ENCODE measurements at regions not wholly inside any gene's neighbourhood (a gene's known extent, or its start where the extent isn't known, plus 50 kb on each side); places are given as distances from the start of the nearest gene placed in this dataset.

DNA sequence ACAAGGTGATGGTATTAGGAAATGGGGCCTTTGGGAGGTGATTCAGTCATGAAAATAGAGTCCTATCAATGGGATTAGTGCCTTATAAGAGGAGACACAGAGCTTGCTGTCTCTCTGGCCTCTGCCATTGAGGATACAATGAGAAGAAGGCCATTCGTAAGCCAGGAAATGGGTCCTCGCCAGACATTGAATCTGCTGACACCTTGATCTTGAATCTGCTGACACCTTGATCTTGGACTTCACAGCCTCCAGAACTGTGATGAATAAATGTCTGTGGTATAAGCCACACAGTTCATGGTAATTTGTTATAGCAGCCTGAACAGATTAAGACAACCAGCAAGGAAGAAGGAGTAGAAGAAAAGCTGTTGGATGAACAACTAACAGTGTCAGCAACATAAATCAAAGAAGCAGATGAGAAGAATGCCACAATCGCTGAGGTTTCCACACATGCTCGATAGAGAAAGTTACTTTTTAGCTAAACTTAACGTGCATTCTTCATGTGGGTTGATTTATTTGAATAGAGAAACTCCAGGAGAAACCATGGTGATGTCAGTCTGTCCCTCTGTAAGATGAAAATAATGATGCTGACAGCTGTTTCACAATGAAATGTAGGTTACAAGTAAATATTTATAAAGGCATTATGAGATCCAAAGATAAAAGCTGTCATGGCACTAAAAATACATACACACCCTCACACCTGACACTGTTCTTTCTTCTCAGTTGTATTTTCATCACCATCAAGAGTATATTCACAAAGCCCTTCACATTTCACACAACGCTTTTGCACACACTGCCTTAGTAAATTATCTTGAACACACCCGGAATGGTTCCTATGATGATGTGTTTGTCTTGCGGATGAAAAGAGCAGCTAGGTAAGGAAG is 153.7 kb upstream of the NCK2 start:
- TF ChIP-seq, protein P1, sequence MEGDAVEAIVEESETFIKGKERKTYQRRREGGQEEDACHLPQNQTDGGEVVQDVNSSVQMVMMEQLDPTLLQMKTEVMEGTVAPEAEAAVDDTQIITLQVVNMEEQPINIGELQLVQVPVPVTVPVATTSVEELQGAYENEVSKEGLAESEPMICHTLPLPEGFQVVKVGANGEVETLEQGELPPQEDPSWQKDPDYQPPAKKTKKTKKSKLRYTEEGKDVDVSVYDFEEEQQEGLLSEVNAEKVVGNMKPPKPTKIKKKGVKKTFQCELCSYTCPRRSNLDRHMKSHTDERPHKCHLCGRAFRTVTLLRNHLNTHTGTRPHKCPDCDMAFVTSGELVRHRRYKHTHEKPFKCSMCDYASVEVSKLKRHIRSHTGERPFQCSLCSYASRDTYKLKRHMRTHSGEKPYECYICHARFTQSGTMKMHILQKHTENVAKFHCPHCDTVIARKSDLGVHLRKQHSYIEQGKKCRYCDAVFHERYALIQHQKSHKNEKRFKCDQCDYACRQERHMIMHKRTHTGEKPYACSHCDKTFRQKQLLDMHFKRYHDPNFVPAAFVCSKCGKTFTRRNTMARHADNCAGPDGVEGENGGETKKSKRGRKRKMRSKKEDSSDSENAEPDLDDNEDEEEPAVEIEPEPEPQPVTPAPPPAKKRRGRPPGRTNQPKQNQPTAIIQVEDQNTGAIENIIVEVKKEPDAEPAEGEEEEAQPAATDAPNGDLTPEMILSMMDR (conservative IDR thresholded peaks at IDR 0.05 in 1 of 2, IDR thresholded peaks at IDR 0.05 in 1 of 2; ENCODE audit: extremely low read depth in 1 of 2, insufficient read depth in 1 of 2, low read depth in 1 of 2, low read length in 2 of 2), result no peak
- no peak for TF ChIP-seq EZH2 (IDR thresholded peaks at IDR 0.05; ENCODE audit: borderline replicate concordance, low read length)
